Aorta (tissue), 5 donors: ENCODE measurements at regions not wholly inside any gene's neighbourhood (a gene's known extent, or its start where the extent isn't known, plus 50 kb on each side); places are given as distances from the start of the nearest gene placed in this dataset.

Experiments
- ATAC-seq: fragments of 200-7000 bp; cut with Tn5 transposase; one replicate; pipeline ENCODE4 v1.9.1; 2022; ENCODE audit warnings: moderate library complexity; ENCODE audit not compliant: low FRiP score
- DNase-seq, 2 donors: peaks; one replicate each; pipeline ENCODE4 v3.0.0-alpha.2; 2020
- H3K27ac ChIP-seq, 2 donors: one replicate each; pipeline ENCODE4 v1.5.1; 2013; ENCODE audit warnings: low read length in 2 of 2, mild to moderate bottlenecking in 2 of 2, moderate library complexity in 2 of 2, control low read depth in 1 of 2, inconsistent platforms in 1 of 2, low read depth in 1 of 2
- H3K27me3 ChIP-seq, 2 donors: one replicate each; pipeline ENCODE4 v1.6.1; 2013; ENCODE audit warnings: control low read depth in 1 of 2, low read length in 1 of 2, mild to moderate bottlenecking in 1 of 2, moderate library complexity in 1 of 2; ENCODE audit not compliant: insufficient read depth in 2 of 2, control insufficient read depth in 1 of 2
- H3K36me3 ChIP-seq, 2 donors: one replicate each; pipeline ENCODE4 v1.6.1; 2013; ENCODE audit warnings: control low read depth in 1 of 2, low read length in 1 of 2, mild to moderate bottlenecking in 1 of 2; ENCODE audit not compliant: insufficient read depth in 2 of 2, control insufficient read depth in 1 of 2
- H3K4me1 ChIP-seq, 2 donors: one replicate each; pipeline ENCODE4 v1.6.1; 2013; ENCODE audit warnings: low read length in 2 of 2, control low read depth in 1 of 2, mild to moderate bottlenecking in 1 of 2, moderate library complexity in 1 of 2; ENCODE audit not compliant: insufficient read depth in 2 of 2, control insufficient read depth in 1 of 2
- H3K4me3 ChIP-seq, 2 donors: one replicate each; pipeline ENCODE4 v1.5.1; 2013; ENCODE audit warnings: low read length in 2 of 2, control low read depth in 1 of 2, mild to moderate bottlenecking in 1 of 2
- H3K9me3 ChIP-seq: one replicate; pipeline ENCODE4 v1.6.1; 2013; ENCODE audit warnings: mild to moderate bottlenecking, low read length; ENCODE audit not compliant: control insufficient read depth
- WGBS, 2 donors: extraction: QIAGEN DNeasy Blood & Tissue Kit; methylation state at CpG; one replicate each; pipeline ENCODE4 v1.1.7; 2013; 5-methylcytosine and 5-hydroxymethylcytosine counted together
- intact Hi-C, 2 donors: fragments of 100-400 bp; cut with DNase I; formaldehyde crosslinking; loops; one replicate each; pipeline versions ENCODE4 v1.14.2 to v1.15.0; 2022
- donor health status: healthy with polysubstance abuse.
- donor health status: Bipolar disorder and iron deficiency.
- donor health status: DM: no; HTN: no; CAD: no.
- donor health status: DM: no; HTN: no; CAD: no.
- donor health status: DM: yes; HTN: yes; CAD: no.

DNA sequence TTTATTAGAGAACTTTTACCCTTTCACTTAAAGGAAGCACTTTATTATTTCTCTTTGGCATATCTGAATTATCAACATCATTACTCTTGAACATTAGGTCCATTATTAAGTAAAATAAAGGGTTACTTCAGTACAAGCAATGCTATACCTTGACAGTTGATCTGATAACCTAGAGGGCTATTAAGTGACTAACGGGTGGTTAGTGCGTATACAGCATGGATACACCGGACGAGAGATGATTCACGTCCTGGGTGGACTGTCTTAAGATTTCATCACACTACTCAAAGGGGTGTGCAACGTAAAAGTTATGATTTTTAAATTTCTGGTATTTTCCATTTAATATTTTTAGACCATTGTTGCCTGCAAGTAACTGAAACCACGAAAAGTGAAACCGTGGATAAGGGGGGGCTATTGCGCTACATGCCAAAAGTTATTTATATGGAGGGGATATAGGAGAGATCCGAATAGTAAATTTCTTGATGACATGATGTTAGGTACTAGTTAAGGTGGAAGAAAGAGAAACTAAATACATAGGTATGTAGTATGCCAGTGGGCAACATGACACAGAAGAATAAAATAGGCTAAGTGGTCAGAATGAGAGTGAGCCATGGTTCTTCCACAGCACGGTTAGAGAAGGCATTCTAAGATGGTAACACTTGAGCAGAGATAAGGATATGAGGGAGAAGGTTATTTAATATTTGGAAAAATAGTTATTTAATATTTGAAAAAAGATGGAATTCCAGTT, 230.8 kb upstream of the ANKRD50 start:
- Histone ChIP-seq H3K9me3 (no peaks in the 10 kb centered on the region), H3K4me1 (no peaks in the 10 kb centered on the region), H3K27me3 (no peaks in the 10 kb centered on the region), H3K36me3 (no peaks in the 10 kb centered on the region), H3K27ac (no peak overlapping the region), H3K4me3 (no peak overlapping the region)
- DNase-seq (no peak), ATAC-seq (no peak)
- intact Hi-C loops, result loop anchor here in 1 of 2 donors (10.0 kb wide), 1 partner anchor 229 kb away; the partner anchor contains the start of gene ANKRD50
- 96% methylated on average over 11 of the region's 11 CpGs for WGBS, 2 donors

DNA sequence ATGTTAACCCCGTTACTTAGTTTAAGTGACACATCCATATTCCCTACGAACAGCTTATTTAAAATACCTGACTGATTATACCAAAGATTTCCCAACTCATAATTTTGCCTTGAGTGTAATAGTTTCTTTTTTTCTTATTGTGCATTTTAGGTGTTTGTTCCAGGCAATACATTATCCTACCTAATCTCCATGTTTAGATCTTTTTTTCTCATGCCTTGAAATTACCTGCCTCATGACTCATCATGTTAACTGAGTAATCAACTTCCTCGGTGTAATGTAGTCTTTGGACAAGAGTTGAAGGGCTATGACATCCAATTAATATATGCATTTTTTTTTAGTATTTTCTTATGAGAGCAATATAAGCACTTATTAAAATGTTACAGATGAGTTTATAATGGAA, 228.7 kb upstream of the ANKRD50 start:
- H3K9me3 ChIP-seq, result no peaks in the 10 kb centered on the region
- H3K36me3 ChIP-seq, result no peaks in the 10 kb centered on the region
- H3K4me1 ChIP-seq, result peaks cover 0 to 3% of the 10 kb centered on the region in 2 donors
- DNase-seq (no peak), ATAC-seq (no peak)
- H3K27me3 ChIP-seq, result no peaks in the 10 kb centered on the region
- 58 to 74% methylated on average over 3 of the region's 3 CpGs for WGBS, 2 donors
- no peak overlapping the region for H3K27ac ChIP-seq
- H3K4me3 ChIP-seq, result no peak overlapping the region
- intact Hi-C loops, result loop anchor here in 1 of 2 donors (10.0 kb wide), 1 partner anchor 226 kb away; the partner anchor contains the start of gene ANKRD50

DNA sequence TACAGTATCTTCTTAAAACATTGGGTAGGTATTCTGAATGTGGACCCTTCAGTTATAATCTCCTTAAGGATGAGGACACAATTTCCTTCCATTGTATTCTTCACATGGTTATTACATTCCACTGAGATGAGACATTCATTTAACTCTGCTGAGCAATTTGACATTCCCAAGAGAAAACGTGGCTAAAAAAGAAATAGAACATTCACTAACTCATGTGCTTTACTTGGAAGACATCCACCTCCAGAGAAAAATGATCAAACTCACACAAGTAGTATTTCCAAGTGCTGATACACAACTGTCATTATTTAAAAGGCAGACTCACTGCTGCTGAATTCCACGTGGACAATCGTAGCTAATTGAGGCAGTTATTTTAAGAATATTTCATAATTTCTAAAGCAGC, 227.9 kb upstream of the ANKRD50 start:
- H3K9me3 ChIP-seq, result no peaks in the 10 kb centered on the region
- peaks cover 0 to 3% of the 10 kb centered on the region in 2 donors for H3K4me1 ChIP-seq
- no peak overlapping the region for H3K4me3 ChIP-seq
- no peak overlapping the region for H3K27ac ChIP-seq
- no peaks in the 10 kb centered on the region for H3K27me3 ChIP-seq
- intact Hi-C loops, result loop anchor here in 1 of 2 donors (10.0 kb wide), 1 partner anchor 226 kb away; the partner anchor contains the start of gene ANKRD50
- 2 to 8% methylated on average over 3 of the region's 3 CpGs for WGBS, 2 donors
- DNase-seq (no peak), ATAC-seq (peak; percentile 62)
- H3K36me3 ChIP-seq, result no peaks in the 10 kb centered on the region

DNA sequence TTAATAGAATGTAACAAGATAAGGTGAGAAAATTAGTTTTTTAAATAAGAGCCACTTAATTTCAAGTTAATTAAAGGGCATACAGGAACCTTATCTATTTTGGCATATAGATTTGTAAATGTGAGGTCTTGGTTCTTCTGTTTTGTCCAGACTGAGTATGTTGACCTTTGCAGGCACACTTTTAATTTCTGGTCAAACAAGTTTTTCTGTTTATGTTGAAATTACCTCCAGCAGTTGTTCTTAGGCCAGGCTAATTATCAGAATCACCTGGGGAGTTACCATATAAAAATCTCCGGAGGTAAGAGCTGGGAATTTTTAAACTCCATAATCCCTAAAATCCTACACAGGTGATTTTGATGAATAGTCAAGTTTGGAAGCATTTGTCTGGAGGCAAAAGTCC, 227.4 kb upstream of the ANKRD50 start:
- ATAC-seq, result no peak
- intact Hi-C loops, result loop anchor here (5.0 to 10.0 kb wide), 2 partner anchors 68 to 225 kb away; partner anchors contain the start of gene ANKRD50 (in 2 of the 2)
- WGBS, 2 donors, result 75 to 83% methylated on average over 1 of the region's 1 CpG
- H3K4me1 ChIP-seq, result peaks cover 0 to 3% of the 10 kb centered on the region in 2 donors
- DNase-seq, result no peak
- no peaks in the 10 kb centered on the region for H3K27me3 ChIP-seq
- no peak overlapping the region for H3K27ac ChIP-seq
- no peaks in the 10 kb centered on the region for H3K36me3 ChIP-seq
- H3K9me3 ChIP-seq, result no peaks in the 10 kb centered on the region
- H3K4me3 ChIP-seq, result no peak overlapping the region

DNA sequence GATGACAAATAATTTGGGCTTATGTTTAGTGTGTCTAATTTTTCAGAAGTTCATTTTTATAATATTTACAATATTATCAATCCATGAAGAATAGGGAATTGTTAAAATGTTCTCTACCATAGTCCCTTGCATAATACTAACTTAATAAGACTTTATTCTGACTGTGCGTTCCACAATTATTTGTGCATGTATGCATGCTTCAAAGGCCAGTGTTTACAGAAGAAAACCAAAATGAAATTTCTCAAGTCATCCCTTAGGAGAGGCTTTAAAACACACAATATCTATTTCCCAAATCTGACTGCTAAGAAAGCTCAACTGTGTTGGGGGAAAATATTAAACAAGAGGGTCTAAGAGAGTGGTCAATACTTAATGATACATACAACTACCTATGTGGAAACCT, 226.3 kb upstream of the ANKRD50 start:
- ATAC-seq (no peak), DNase-seq (no peak)
- intact Hi-C loops, result loop anchor here in 1 of 2 donors (5.0 to 10.0 kb wide), 2 partner anchors 67 to 224 kb away; partner anchors contain the start of gene ANKRD50
- Histone ChIP-seq H3K4me1 (peaks cover 0 to 3% of the 10 kb centered on the region in 2 donors), H3K27ac (no peak overlapping the region), H3K36me3 (no peaks in the 10 kb centered on the region), H3K9me3 (no peaks in the 10 kb centered on the region), H3K27me3 (no peaks in the 10 kb centered on the region), H3K4me3 (no peak overlapping the region)
- 97 to 100% methylated on average over 1 of the region's 1 CpG for WGBS, 2 donors

DNA sequence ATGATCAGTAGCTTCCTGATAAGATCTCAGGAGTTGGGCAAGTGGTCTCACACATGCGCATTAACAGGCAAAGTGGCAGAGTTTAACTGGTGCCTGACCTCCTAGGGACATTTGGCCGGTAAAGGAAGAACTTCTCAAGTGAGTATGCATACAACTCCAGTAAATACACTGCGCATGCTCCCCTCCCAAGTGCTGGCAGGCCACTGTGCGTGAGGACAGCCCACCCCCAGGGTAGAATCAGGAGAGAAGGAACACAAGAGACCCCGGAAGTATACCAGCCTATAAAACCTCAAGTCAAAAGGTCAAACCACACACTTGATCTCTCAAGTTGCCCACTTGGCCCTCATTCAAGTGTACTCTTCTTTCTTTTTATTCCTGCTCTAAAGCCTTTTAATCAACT, 225.5 kb upstream of the ANKRD50 start:
- intact Hi-C loops, result loop anchor here in 1 of 2 donors (5.0 to 10.0 kb wide), 2 partner anchors 66 to 223 kb away; partner anchors contain the start of gene ANKRD50

DNA sequence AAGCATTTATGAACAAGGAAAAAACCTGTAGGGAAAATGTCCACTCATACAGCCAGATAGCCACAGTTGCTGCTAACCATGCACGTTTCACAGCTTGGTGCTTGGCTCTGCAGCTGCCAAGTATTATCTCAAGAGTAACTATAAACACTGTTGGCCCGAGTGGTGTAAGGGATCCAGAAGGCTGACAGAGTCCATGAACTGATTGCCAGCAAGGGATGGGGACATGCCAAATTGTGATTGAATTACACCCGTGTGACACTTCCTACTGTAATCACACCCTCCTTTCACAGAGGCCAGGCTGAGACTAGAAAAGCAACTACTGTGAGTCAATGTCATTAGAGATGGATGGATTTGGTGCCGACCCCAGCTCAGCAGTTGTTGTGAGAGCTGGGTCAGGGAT, 223.9 kb upstream of the ANKRD50 start:
- Histone ChIP-seq H3K9me3 (no peaks in the 10 kb centered on the region), H3K4me1 (peaks cover 0 to 3% of the 10 kb centered on the region in 2 donors), H3K36me3 (no peaks in the 10 kb centered on the region), H3K4me3 (no peak overlapping the region), H3K27me3 (no peaks in the 10 kb centered on the region), H3K27ac (no peak overlapping the region)
- DNase-seq, result peak in 1 of 2 donors; percentile 49
- intact Hi-C loops, result loop anchor here in 1 of 2 donors (5.0 to 10.0 kb wide), 2 partner anchors 64 to 222 kb away; partner anchors contain the start of gene ANKRD50
- peak; percentile 63 for ATAC-seq
- 3 to 5% methylated on average over 4 of the region's 4 CpGs for WGBS, 2 donors

More for the DNA sequence above, 225.5 kb upstream of the ANKRD50 start:
- H3K27me3 ChIP-seq, result no peaks in the 10 kb centered on the region
- ATAC-seq (no peak), DNase-seq (no peak)
- H3K4me3 ChIP-seq, result no peak overlapping the region
- no peak overlapping the region for H3K27ac ChIP-seq
- H3K36me3 ChIP-seq, result no peaks in the 10 kb centered on the region
- 78 to 86% methylated on average over 5 of the region's 5 CpGs for WGBS, 2 donors
- H3K9me3 ChIP-seq, result no peaks in the 10 kb centered on the region
- peaks cover 0 to 3% of the 10 kb centered on the region in 2 donors for H3K4me1 ChIP-seq

DNA sequence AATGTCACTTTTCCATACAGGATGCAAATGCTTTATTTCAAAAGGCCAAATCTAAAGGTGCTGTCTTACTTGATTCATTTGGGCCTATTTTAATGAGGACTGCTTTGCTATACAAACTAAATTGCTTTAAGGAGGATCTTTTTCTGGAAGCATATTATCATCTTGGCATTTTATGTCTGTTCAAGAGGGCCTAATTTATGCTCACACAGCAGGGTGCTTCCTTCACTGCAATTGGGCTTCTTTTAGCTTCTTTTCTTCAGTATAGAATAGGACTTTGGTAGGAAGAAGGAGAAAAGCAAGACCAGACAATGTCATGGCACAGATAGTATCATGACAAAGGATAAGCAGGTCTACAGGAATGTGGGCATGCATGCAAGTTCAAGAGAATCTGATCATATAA, 222.4 kb upstream of the ANKRD50 start:
- DNase-seq (no peak), ATAC-seq (no peak)
- no peaks in the 10 kb centered on the region for H3K9me3 ChIP-seq
- H3K27ac ChIP-seq, result no peak overlapping the region
- no peaks in the 10 kb centered on the region for H3K27me3 ChIP-seq
- intact Hi-C loops, result loop anchor here in 1 of 2 donors (5.0 to 10.0 kb wide), 2 partner anchors 63 to 220 kb away; partner anchors contain the start of gene ANKRD50
- H3K36me3 ChIP-seq, result no peaks in the 10 kb centered on the region
- H3K4me1 ChIP-seq, result peaks cover 0 to 3% of the 10 kb centered on the region in 2 donors
- H3K4me3 ChIP-seq, result no peak overlapping the region
